ENCODE measurements at regions not wholly inside any gene's neighbourhood (a gene's known extent, or its start where the extent isn't known, plus 50 kb on each side); places are given as distances from the start of the nearest gene placed in this dataset.

GRCh38 chr4:123987408-123987807 lies 590.8 kb downstream of the SPRY1 start:
- Histone ChIP-seq H3K9me3 (ENCODE audit: insufficient read depth, low read depth, low read length) (no peaks in the 10 kb centered on the region), H3K9ac (ENCODE audit: low read length) (peak overlapping the region; percentile 14), H2AFZ (ENCODE audit: low read depth, low read length) (no peak overlapping the region), H4K20me1 (ENCODE audit: insufficient read depth, low read length) (no peaks in the 10 kb centered on the region), H3K36me3 (ENCODE audit: insufficient read depth, low read length) (no peaks in the 10 kb centered on the region), H3K79me2 (ENCODE audit: insufficient read depth, low read length) (no peaks in the 10 kb centered on the region), H3K27ac (ENCODE audit: low read depth, low read length) (peak overlapping the region; percentile 88), H3K4me2 (ENCODE audit: low read length) (no peak overlapping the region), H3K4me3 (ENCODE audit: insufficient read depth, low read depth, low read length) (no peak overlapping the region), H3K4me1 (ENCODE audit: insufficient read depth, low read length) (peaks cover 14% of the 10 kb centered on the region), H3K27me3 (ENCODE audit: insufficient read depth, low read length) (no peaks in the 10 kb centered on the region)
- FAIRE-seq (peak; percentile 60), DNase-seq (ENCODE audit: low read depth) (no peak)
- TF ChIP-seq CTCF (IDR thresholded peaks at IDR 0.05; ENCODE audit: insufficient read depth, low read depth, low read length) = no peak
- Mint-ChIP-seq H3K27ac (ENCODE audit: unreplicated experiment) (peak overlapping the region; percentile 100), H3K4me1 (ENCODE audit: low read depth, unreplicated experiment) (peaks cover 17% of the 10 kb centered on the region), H3K4me3 (ENCODE audit: unreplicated experiment) (no peak overlapping the region), H3K36me3 (ENCODE audit: low read depth, unreplicated experiment) (no peaks in the 10 kb centered on the region), H3K27me3 (ENCODE audit: low read depth, unreplicated experiment) (no peaks in the 10 kb centered on the region), H3K9me3 (ENCODE audit: unreplicated experiment) (peaks cover 3% of the 10 kb centered on the region)

GRCh38 chr4:123990310-123990870 lies 593.8 kb downstream of the SPRY1 start:
- H3K4me3 ChIP-seq (ENCODE audit: insufficient read depth, low read depth, low read length) = no peak overlapping the region
- H3K4me1 ChIP-seq (ENCODE audit: insufficient read depth, low read length) = peaks cover 15% of the 10 kb centered on the region
- Mint-ChIP-seq H3K9me3 (ENCODE audit: unreplicated experiment) (peaks cover 5% of the 10 kb centered on the region), H3K27ac (ENCODE audit: unreplicated experiment) (no peak overlapping the region), H3K27me3 (ENCODE audit: low read depth, unreplicated experiment) (no peaks in the 10 kb centered on the region), H3K36me3 (ENCODE audit: low read depth, unreplicated experiment) (no peaks in the 10 kb centered on the region), H3K4me1 (ENCODE audit: low read depth, unreplicated experiment) (peaks cover 20% of the 10 kb centered on the region), H3K4me3 (ENCODE audit: unreplicated experiment) (no peak overlapping the region)
- H3K9ac ChIP-seq (ENCODE audit: low read length) = no peak overlapping the region
- TF ChIP-seq EZH2 (IDR thresholded peaks at IDR 0.05; ENCODE audit: insufficient read depth, low read length) (no peak), CTCF (IDR thresholded peaks at IDR 0.05; ENCODE audit: insufficient read depth, low read depth, low read length) (no peak)
- no peak overlapping the region for H2AFZ ChIP-seq (ENCODE audit: low read depth, low read length)
- no peak for FAIRE-seq
- DNase-seq (ENCODE audit: low read depth) = no peak
- no peak overlapping the region for H3K27ac ChIP-seq (ENCODE audit: low read depth, low read length)
- no peaks in the 10 kb centered on the region for H3K36me3 ChIP-seq (ENCODE audit: insufficient read depth, low read length)
- H3K79me2 ChIP-seq (ENCODE audit: insufficient read depth, low read length) = no peaks in the 10 kb centered on the region
- H3K4me2 ChIP-seq (ENCODE audit: low read length) = no peak overlapping the region
- no peaks in the 10 kb centered on the region for H4K20me1 ChIP-seq (ENCODE audit: insufficient read depth, low read length)
- no peaks in the 10 kb centered on the region for H3K9me3 ChIP-seq (ENCODE audit: insufficient read depth, low read depth, low read length)
- H3K27me3 ChIP-seq (ENCODE audit: insufficient read depth, low read length) = no peaks in the 10 kb centered on the region

GRCh38 chr4:123994917-123995316 lies 598.3 kb downstream of the SPRY1 start:
- Histone ChIP-seq H3K79me2 (ENCODE audit: insufficient read depth, low read length) (no peaks in the 10 kb centered on the region), H3K4me1 (ENCODE audit: insufficient read depth, low read length) (peaks cover 9% of the 10 kb centered on the region), H3K9ac (ENCODE audit: low read length) (no peak overlapping the region), H3K36me3 (ENCODE audit: insufficient read depth, low read length) (no peaks in the 10 kb centered on the region), H4K20me1 (ENCODE audit: insufficient read depth, low read length) (no peaks in the 10 kb centered on the region), H3K27me3 (ENCODE audit: insufficient read depth, low read length) (no peaks in the 10 kb centered on the region), H3K4me3 (ENCODE audit: insufficient read depth, low read depth, low read length) (no peak overlapping the region), H3K9me3 (ENCODE audit: insufficient read depth, low read depth, low read length) (no peaks in the 10 kb centered on the region), H2AFZ (ENCODE audit: low read depth, low read length) (no peak overlapping the region), H3K27ac (ENCODE audit: low read depth, low read length) (no peak overlapping the region), H3K4me2 (ENCODE audit: low read length) (no peak overlapping the region)
- peak; percentile 41 for TF ChIP-seq CTCF (IDR thresholded peaks at IDR 0.05; ENCODE audit: insufficient read depth, low read depth, low read length)
- TF ChIP-seq EZH2 (IDR thresholded peaks at IDR 0.05; ENCODE audit: insufficient read depth, low read length) = no peak
- DNase-seq (ENCODE audit: low read depth) = no peak
- H3K4me3 Mint-ChIP-seq (ENCODE audit: unreplicated experiment) = no peak overlapping the region
- no peaks in the 10 kb centered on the region for H3K36me3 Mint-ChIP-seq (ENCODE audit: low read depth, unreplicated experiment)
- no peaks in the 10 kb centered on the region for H3K27me3 Mint-ChIP-seq (ENCODE audit: low read depth, unreplicated experiment)
- H3K9me3 Mint-ChIP-seq (ENCODE audit: unreplicated experiment) = peaks cover 2% of the 10 kb centered on the region
- no peak overlapping the region for H3K27ac Mint-ChIP-seq (ENCODE audit: unreplicated experiment)
- FAIRE-seq = no peak
- H3K4me1 Mint-ChIP-seq (ENCODE audit: low read depth, unreplicated experiment) = peaks cover 16% of the 10 kb centered on the region
